HG03565 (cell line): ENCODE measurements at regions not wholly inside any gene's neighbourhood (a gene's known extent, or its start where the extent isn't known, plus 50 kb on each side); places are given as distances from the start of the nearest gene placed in this dataset.
"Not testable (repeated sequence)": the region's sequence is repeated elsewhere in the genome, so short reads cannot be mapped to it uniquely, and the experiment has no call there.

Experiments
- ATAC-seq: cut with Tn5 transposase; IDR thresholded peaks from one replicate; pipeline ENCODE4 v1.9.1; 2021; ENCODE audit warnings: mild to moderate bottlenecking, moderate library complexity; ENCODE audit not compliant: unreplicated experiment

DNA sequence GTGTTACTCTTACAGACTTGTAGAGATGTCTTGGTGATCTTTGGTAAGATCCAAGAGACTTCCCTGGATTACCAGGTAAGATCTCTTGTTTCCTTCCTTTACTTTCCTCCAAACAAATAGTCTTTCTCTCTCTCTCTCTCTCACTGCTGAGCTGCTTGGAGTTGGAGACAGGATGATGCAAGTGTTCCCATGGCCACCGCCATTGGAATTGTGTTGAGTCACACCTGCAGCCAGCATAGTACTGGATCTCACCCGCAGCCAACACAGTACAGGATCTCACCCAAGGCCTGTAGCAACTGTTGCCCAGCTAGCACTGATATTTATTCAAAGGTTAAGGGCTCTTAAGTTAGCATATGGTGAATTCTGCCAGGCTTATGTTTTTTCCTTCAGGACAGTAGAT is 1080.9 kb downstream of the FAT4 start:
- ATAC-seq: no peak

DNA sequence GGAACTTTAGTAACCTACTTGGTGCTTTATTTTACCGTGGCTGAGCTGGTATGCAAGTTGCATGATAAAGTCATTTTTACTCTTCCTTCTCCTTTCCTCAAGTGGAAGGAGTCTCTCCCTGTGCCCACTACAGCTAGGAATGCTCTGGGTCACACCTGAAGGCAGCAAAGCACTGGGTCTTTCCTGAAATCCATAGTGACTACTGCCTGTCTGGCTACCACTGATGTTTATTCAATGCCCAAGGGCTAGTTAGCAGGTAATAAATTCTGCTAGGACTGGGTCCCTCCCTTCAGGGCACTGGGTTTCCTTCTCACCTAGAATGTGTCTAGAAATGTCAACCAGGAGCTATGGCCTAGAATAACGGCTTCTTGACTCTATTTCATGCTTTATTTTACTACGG is 1081.4 kb downstream of the FAT4 start:
- no peak for ATAC-seq

- no peak for ATAC-seq
Observed at GRCh38 chr4:126396703-126397102, 1081.9 kb downstream of the FAT4 start.

DNA sequence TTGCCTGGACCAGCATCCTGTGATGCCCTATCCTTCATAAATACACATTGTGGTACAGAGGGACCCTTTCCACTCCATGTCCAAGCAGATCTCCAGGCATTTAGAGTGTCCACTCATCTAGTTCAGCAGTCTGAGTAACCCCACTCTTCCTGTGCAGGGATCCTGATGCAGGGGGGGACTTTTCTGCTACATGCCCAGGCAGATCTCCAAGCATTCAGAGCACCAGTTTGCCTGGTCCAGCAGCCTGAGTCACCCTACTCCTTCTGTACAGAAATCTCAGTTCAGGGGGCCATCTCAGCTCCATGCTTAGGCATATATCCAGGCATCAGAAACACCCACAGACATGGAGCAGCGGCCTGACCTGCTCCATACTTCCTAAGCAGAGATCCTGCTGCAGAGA is 1089.8 kb downstream of the FAT4 start:
- ATAC-seq: no peak

- peak; percentile 87 for ATAC-seq
Observed at GRCh38 chr4:126405369-126405982, 1090.7 kb downstream of the FAT4 start.

- no peak for ATAC-seq
Observed at GRCh38 chr4:126409746-126410145, 1095.0 kb downstream of the FAT4 start.

- ATAC-seq: no peak
Observed at GRCh38 chr4:126411047-126411446, 1096.3 kb downstream of the FAT4 start.

GRCh38 chr4:126412310-126412709 is 1097.6 kb downstream of the FAT4 start:
- ATAC-seq: not testable (repeated sequence)

- ATAC-seq: no peak
Observed at GRCh38 chr4:126414741-126415140, 1100.0 kb downstream of the FAT4 start.

DNA sequence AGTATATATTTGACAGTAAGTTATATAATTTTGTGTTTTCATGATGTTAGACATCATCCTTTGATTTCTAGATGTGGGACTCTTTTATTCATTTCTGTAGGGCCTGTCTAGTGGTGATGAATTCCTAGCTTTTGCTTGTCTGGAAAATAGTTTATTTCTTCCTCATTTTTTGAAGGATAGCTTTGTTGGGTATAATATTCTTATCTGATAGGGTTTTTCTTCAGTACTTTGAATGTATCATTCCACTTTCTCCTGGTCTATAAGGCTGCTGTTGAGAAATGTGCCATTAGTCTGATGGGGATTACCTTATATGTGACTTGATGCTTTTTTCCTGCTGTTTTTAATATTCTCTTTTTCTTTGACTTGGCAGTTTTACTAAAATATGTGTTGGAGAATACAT is 1104.5 kb downstream of the FAT4 start:
- no peak for ATAC-seq

GRCh38 chr4:126427853-126428252 is 1113.1 kb downstream of the FAT4 start:
- no peak for ATAC-seq

- ATAC-seq: no peak
Observed at GRCh38 chr4:126431049-126431448, 1116.3 kb downstream of the FAT4 start.

DNA sequence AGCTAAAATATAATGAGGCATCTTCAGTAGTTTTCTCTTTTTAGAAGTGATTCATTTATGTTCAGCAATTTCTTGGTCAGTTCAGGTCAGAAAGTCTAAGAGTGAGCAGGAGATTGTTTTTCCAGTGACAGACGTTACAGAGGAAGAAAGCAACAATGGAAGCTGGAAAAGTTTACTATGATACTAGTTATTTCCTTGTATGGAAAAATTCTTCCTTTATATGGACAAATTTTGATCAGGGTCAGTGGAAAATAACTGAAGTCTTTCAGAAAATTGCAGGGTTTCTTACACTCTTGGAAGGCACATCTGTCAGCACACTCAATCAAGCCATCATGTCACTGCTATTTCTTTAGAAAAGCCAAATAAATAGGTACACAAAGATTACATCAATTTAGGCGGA is 1120.7 kb downstream of the FAT4 start:
- no peak for ATAC-seq

DNA sequence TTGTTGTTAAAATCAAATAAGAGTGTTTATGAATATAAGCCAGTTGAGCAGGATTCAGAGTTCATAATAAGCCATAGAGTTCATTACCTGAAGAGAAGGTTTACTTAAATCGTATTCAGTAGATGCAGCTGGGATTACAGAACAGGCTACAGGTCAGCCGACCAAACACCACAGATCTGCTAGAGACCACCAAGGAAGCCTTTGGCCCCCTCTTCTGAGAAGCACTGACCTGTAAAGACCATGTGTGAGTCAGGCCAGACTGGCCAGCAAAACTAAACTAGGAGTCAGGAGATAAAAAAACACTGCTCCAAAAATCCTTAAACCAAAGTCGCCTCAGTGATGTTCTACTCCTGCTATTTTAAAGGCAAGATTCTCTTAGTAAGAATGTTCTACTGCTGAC is 1125.5 kb downstream of the FAT4 start:
- no peak for ATAC-seq

GRCh38 chr4:126441173-126442035 is 1126.6 kb downstream of the FAT4 start:
- no peak for ATAC-seq

DNA sequence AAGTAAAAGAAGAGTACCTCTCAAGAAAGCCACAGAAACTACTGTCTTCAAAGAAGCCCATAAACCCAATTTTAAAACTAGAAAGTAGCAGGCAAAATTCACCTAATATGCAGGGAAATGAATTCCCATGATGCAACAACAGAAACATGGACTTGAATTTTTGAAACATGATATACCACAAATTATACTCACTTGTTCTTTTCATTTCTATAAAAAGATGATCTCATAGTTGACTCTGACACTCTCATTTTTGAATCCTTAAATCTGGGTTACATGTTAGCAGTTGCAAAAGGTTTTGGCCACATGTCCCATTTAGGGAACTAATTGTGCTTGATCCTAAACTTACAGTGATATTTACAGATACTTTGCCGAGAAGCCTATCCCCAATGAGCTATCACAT is 1130.8 kb downstream of the FAT4 start:
- no peak for ATAC-seq

- ATAC-seq: no peak
Observed at GRCh38 chr4:126446917-126447316, 1132.2 kb downstream of the FAT4 start.

DNA sequence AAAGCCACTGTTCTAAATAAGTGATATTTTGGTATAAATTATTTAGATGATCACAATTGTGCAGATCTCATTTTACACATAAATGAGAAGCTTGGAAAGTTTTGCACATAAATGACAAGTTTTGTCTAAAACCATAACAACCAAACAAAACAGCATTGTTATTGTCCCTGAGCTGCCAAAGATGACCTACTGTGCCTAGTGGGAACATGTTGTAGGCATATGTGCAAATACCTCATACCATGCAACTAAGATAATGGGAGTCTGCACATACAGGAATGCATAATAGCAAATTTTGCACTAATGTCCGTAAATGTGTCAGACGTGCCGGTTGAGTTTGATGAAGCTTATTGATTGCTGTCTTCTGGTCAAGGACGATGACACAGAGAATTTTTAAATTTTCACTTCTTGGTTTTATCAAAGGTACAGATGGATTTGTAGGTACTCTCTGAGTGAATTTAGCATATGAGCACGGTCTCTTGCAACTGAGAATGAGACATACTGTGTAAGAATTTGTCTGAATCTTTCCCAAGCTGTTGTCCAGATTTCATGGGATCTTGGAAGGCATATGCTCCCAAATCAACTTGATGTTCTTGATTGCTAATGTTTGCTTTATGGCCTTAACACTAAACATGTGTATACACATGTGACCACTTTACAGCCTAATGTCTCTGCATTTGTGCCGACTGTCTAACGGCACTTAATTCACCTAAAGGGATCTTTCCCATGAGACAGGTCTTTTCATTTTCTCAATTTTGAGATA is 1133.5 kb downstream of the FAT4 start:
- no peak for ATAC-seq

DNA sequence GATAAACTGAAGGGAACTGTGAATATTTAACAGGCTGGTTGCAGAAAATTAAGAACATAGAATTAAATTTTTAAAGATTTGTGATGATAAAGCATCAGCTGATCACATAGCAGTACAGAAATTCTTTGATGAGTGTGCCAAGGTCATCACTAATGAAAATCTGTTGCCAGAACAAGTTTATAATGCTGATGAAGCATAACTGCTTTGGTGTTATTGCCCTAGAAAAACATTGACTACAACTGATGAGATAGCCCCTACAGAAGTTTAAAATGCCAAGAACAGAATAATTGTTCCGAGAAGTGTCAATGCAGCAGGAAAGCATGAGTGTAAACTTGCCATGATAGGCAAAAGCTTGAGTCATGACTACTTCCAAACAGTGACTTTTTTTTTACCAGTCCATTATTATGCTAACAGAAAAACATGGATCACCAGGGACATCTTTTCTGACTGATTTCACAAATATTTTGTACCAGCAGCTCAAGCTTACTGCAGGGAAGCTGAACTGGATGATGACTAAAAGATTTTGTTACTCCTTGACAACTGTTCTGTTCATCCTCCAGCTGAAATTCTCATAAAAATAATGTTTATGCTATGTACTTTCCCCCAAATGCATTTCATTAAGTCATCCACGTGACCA is 1136.6 kb downstream of the FAT4 start:
- no peak for ATAC-seq

DNA sequence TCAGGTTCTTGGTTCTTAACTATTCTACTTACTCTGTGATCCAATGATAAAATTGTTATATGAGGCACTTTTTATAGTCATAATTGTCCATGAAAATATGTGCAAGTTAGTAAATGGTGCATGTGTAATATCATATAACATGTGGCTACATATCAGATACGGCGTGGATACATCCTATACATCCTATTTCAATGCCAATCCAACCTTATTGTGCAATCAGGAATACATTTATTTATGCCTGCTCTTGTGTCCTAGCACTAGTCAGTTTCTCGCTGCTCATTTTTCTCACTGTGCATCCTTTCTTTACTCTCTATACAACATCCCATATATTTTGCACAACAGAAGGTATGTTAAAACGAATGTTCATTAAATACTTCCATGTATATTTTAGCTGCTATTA is 1141.1 kb downstream of the FAT4 start:
- no peak for ATAC-seq

- no peak for ATAC-seq
Observed at GRCh38 chr4:126458993-126459392, 1144.2 kb downstream of the FAT4 start.
